DOHH2 (cell line): ENCODE measurements at regions not wholly inside any gene's neighbourhood (a gene's known extent, or its start where the extent isn't known, plus 50 kb on each side); places are given as distances from the start of the nearest gene placed in this dataset.

Experiments used
- H3F3A ChIP-seq: fragments of 200-600 bp; sonication (generic), shearing (Covaris generic); 2 replicates; pipeline ENCODE4 v1.6.0; 2016; ENCODE audit warnings: antibody characterized with exemption, mild to moderate bottlenecking; ENCODE audit not compliant: control insufficient read depth, insufficient read depth
- H3K27ac ChIP-seq: fragments of 200-600 bp; sonication (generic); 2 replicates; pipeline ENCODE4 v1.5.1; 2014; ENCODE audit warnings: low read depth, mild to moderate bottlenecking, low read length, moderate library complexity
- H3K27me3 ChIP-seq: fragments of 200-600 bp; sonication (generic); 2 replicates; pipeline ENCODE4 v1.6.1; 2014; ENCODE audit warnings: mild to moderate bottlenecking, low read length, mixed read lengths; ENCODE audit not compliant: control insufficient read depth
- H3K36me3 ChIP-seq: fragments of 200-600 bp; sonication (generic); 2 replicates; pipeline ENCODE4 v1.6.1; 2014; ENCODE audit warnings: mild to moderate bottlenecking, low read length, moderate library complexity, mixed read lengths; ENCODE audit not compliant: control insufficient read depth
- H3K4me1 ChIP-seq: fragments of 200-600 bp; sonication (generic); 2 replicates; pipeline ENCODE4 v1.6.1; 2014; ENCODE audit warnings: mild to moderate bottlenecking, low read length, mixed read lengths; ENCODE audit not compliant: control insufficient read depth
- H3K4me2 ChIP-seq: fragments of 200-600 bp; sonication (generic); 2 replicates; pipeline ENCODE4 v1.6.0; 2014; ENCODE audit warnings: mild to moderate bottlenecking, low read length, moderate library complexity
- H3K4me3 ChIP-seq: fragments of 200-600 bp; sonication (generic); 2 replicates; pipeline ENCODE4 v1.5.1; 2014; ENCODE audit warnings: mild to moderate bottlenecking, low read length, mixed read lengths
- H3K79me2 ChIP-seq: fragments of 200-600 bp; sonication (generic); 2 replicates; pipeline ENCODE4 v1.6.1; 2014; ENCODE audit warnings: mild to moderate bottlenecking, low read length, mixed read lengths; ENCODE audit not compliant: control insufficient read depth
- H3K9me2 ChIP-seq: fragments of 200-600 bp; sonication (generic); replicated peaks from 2 replicates; pipeline ENCODE4 v1.6.1; 2014; ENCODE audit warnings: mild to moderate bottlenecking, low read length, mixed read lengths; ENCODE audit not compliant: control insufficient read depth
- H3K9me3 ChIP-seq: fragments of 200-600 bp; sonication (generic); 2 replicates; pipeline ENCODE4 v1.6.1; 2014; ENCODE audit warnings: antibody characterized with exemption, low read length, mixed read lengths; ENCODE audit not compliant: control insufficient read depth, insufficient read depth
- H4K20me1 ChIP-seq: fragments of 200-600 bp; sonication (generic); 2 replicates; pipeline ENCODE4 v1.6.0; 2014; ENCODE audit warnings: low read depth, mild to moderate bottlenecking, antibody characterized with exemption, low read length, moderate library complexity; ENCODE audit not compliant: control insufficient read depth, insufficient read depth
- EZH2phosphoT487 ChIP-seq: fragments of 200-600 bp; sonication (generic); IDR thresholded peaks from 2 replicates; pipeline ENCODE4 v1.6.1; 2017; ENCODE audit warnings: borderline replicate concordance, mild to moderate bottlenecking, antibody characterized with exemption, low read length, moderate library complexity, mixed read lengths
- TF ChIP-seq, protein P1 (sequence below): fragments of 200-600 bp; sonication (generic); IDR thresholded peaks from one replicate; pipeline ENCODE4 v1.5.1; 2014; ENCODE audit warnings: antibody characterized with exemption, mild to moderate bottlenecking, low read depth, low read length; ENCODE audit not compliant: poor library complexity, severe bottlenecking

DNA sequence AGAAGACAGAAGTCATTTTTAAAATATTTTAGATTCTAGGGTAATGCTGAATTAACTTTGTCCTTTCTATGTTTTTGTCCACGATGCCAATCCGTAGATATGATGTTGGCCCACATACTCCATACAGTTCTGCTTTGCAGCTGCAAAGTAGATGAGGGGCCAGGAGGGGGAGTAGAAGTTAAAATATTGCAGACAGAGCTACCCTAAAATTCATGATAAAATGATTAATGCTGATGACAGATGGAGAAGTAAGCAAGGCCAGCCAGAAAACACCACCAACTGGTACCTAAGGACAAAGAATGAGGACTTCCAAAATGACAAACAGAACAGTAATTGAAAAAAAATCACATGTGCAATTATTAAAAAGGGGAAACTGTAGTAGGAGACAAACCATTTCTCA, 756.6 kb upstream of the ARPP21 start:
- H3F3A ChIP-seq, result no peaks in the 10 kb centered on the region
- no peak overlapping the region for H3K27ac ChIP-seq
- no peak for TF ChIP-seq EZH2phosphoT487
- TF ChIP-seq, protein P1, sequence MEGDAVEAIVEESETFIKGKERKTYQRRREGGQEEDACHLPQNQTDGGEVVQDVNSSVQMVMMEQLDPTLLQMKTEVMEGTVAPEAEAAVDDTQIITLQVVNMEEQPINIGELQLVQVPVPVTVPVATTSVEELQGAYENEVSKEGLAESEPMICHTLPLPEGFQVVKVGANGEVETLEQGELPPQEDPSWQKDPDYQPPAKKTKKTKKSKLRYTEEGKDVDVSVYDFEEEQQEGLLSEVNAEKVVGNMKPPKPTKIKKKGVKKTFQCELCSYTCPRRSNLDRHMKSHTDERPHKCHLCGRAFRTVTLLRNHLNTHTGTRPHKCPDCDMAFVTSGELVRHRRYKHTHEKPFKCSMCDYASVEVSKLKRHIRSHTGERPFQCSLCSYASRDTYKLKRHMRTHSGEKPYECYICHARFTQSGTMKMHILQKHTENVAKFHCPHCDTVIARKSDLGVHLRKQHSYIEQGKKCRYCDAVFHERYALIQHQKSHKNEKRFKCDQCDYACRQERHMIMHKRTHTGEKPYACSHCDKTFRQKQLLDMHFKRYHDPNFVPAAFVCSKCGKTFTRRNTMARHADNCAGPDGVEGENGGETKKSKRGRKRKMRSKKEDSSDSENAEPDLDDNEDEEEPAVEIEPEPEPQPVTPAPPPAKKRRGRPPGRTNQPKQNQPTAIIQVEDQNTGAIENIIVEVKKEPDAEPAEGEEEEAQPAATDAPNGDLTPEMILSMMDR, result no peak
- no peaks in the 10 kb centered on the region for H3K4me1 ChIP-seq
- H3K4me2 ChIP-seq, result no peak overlapping the region
- no peaks in the 10 kb centered on the region for H3K79me2 ChIP-seq
- no peaks in the 10 kb centered on the region for H3K9me3 ChIP-seq
- no peaks in the 10 kb centered on the region for H3K9me2 ChIP-seq
- H3K4me3 ChIP-seq, result no peak overlapping the region
- H4K20me1 ChIP-seq, result no peaks in the 10 kb centered on the region
- no peaks in the 10 kb centered on the region for H3K27me3 ChIP-seq
- H3K36me3 ChIP-seq, result no peaks in the 10 kb centered on the region

- no peaks in the 10 kb centered on the region for H4K20me1 ChIP-seq
- H3K4me2 ChIP-seq, result no peak overlapping the region
- no peaks in the 10 kb centered on the region for H3K9me2 ChIP-seq
- no peaks in the 10 kb centered on the region for H3K27me3 ChIP-seq
- H3K4me1 ChIP-seq, result no peaks in the 10 kb centered on the region
- no peak overlapping the region for H3K27ac ChIP-seq
- H3K36me3 ChIP-seq, result no peaks in the 10 kb centered on the region
- TF ChIP-seq, protein P1, result no peak
- TF ChIP-seq EZH2phosphoT487, result no peak
- H3K9me3 ChIP-seq, result no peaks in the 10 kb centered on the region
- H3K4me3 ChIP-seq, result no peak overlapping the region
- H3K79me2 ChIP-seq, result no peaks in the 10 kb centered on the region
- no peaks in the 10 kb centered on the region for H3F3A ChIP-seq
These were observed 755.3 kb upstream of the ARPP21 start for GRCh38 chr3:34884007-34884406.

- H3K4me1 ChIP-seq, result no peaks in the 10 kb centered on the region
- H3K4me2 ChIP-seq, result no peak overlapping the region
- H3K36me3 ChIP-seq, result no peaks in the 10 kb centered on the region
- H3K27me3 ChIP-seq, result no peaks in the 10 kb centered on the region
- H3K9me2 ChIP-seq, result no peaks in the 10 kb centered on the region
- H3K9me3 ChIP-seq, result no peaks in the 10 kb centered on the region
- TF ChIP-seq, protein P1, result no peak
- TF ChIP-seq EZH2phosphoT487, result no peak
- no peaks in the 10 kb centered on the region for H3K79me2 ChIP-seq
- H3K27ac ChIP-seq, result no peak overlapping the region
- no peak overlapping the region for H3K4me3 ChIP-seq
- no peaks in the 10 kb centered on the region for H4K20me1 ChIP-seq
- no peaks in the 10 kb centered on the region for H3F3A ChIP-seq
These were observed 752.9 kb upstream of the ARPP21 start for GRCh38 chr3:34886443-34886842.

GRCh38 chr3:34889641-34890040, 749.7 kb upstream of the ARPP21 start:
- no peak overlapping the region for H3K27ac ChIP-seq
- H3K79me2 ChIP-seq, result no peaks in the 10 kb centered on the region
- H3K9me2 ChIP-seq, result no peaks in the 10 kb centered on the region
- no peaks in the 10 kb centered on the region for H3K36me3 ChIP-seq
- H3F3A ChIP-seq, result no peaks in the 10 kb centered on the region
- TF ChIP-seq, protein P1, result no peak
- TF ChIP-seq EZH2phosphoT487, result no peak
- no peaks in the 10 kb centered on the region for H3K4me1 ChIP-seq
- no peaks in the 10 kb centered on the region for H3K27me3 ChIP-seq
- no peak overlapping the region for H3K4me3 ChIP-seq
- H3K4me2 ChIP-seq, result no peak overlapping the region
- H4K20me1 ChIP-seq, result no peaks in the 10 kb centered on the region
- H3K9me3 ChIP-seq, result no peaks in the 10 kb centered on the region
